ENCODE measurements at regions not wholly inside any gene's neighbourhood (a gene's known extent, or its start where the extent isn't known, plus 50 kb on each side); places are given as distances from the start of the nearest gene placed in this dataset.
A peak's percentile ranks its signal among the peaks of the same experiment; 100 is the strongest.
"Not testable (repeated sequence)": the region's sequence is repeated elsewhere in the genome, so short reads cannot be mapped to it uniquely, and the experiment has no call there.

- Mint-ChIP-seq H3K9me3 (peaks cover 1% of the 10 kb centered on the region; the same call in 1 of the 2 replicates), H3K27me3 (ENCODE audit: insufficient read depth) (no peaks in the 10 kb centered on the region), H3K27ac (peak overlapping the region; percentile 62; the same call in 1 of the 2 replicates), H3K4me1 (ENCODE audit: low read depth) (peaks cover 37% of the 10 kb centered on the region), H3K4me3 (no peak overlapping the region), H3K36me3 (ENCODE audit: low read depth) (no peaks in the 10 kb centered on the region)
- DNase-seq: peak; percentile 48
- TF ChIP-seq CTCF (IDR thresholded peaks at IDR 0.05): no peak
Observed at GRCh38 chr6:10177704-10178103, 237.2 kb downstream of the TFAP2A start.

GRCh38 chr6:10175362-10175761, 239.5 kb downstream of the TFAP2A start:
- TF ChIP-seq CTCF (IDR thresholded peaks at IDR 0.05): no peak
- Mint-ChIP-seq H3K27me3 (ENCODE audit: insufficient read depth) (no peaks in the 10 kb centered on the region), H3K9me3 (peaks cover 13% of the 10 kb centered on the region), H3K27ac (no peak overlapping the region), H3K36me3 (ENCODE audit: low read depth) (peaks cover 5% of the 10 kb centered on the region), H3K4me3 (no peak overlapping the region), H3K4me1 (ENCODE audit: low read depth) (peaks cover 31% of the 10 kb centered on the region)
- DNase-seq: no peak

GRCh38 chr6:10174761-10175160, 240.1 kb downstream of the TFAP2A start:
- Mint-ChIP-seq H3K27me3 (ENCODE audit: insufficient read depth) (no peaks in the 10 kb centered on the region), H3K4me1 (ENCODE audit: low read depth) (peaks cover 30% of the 10 kb centered on the region), H3K9me3 (peaks cover 13% of the 10 kb centered on the region), H3K4me3 (no peak overlapping the region), H3K27ac (no peak overlapping the region), H3K36me3 (ENCODE audit: low read depth) (peaks cover 5% of the 10 kb centered on the region)
- no peak for DNase-seq
- no peak for TF ChIP-seq CTCF (IDR thresholded peaks at IDR 0.05)

- H3K4me1 Mint-ChIP-seq (ENCODE audit: low read depth): peaks cover 30% of the 10 kb centered on the region
- H3K36me3 Mint-ChIP-seq (ENCODE audit: low read depth): peaks cover 5% of the 10 kb centered on the region
- peaks cover 13% of the 10 kb centered on the region for H3K9me3 Mint-ChIP-seq
- H3K4me3 Mint-ChIP-seq: no peak overlapping the region
- H3K27ac Mint-ChIP-seq: no peak overlapping the region
- H3K27me3 Mint-ChIP-seq (ENCODE audit: insufficient read depth): no peaks in the 10 kb centered on the region
- no peak for DNase-seq
- no peak for TF ChIP-seq CTCF (IDR thresholded peaks at IDR 0.05)
Observed at GRCh38 chr6:10174056-10174455, 240.8 kb downstream of the TFAP2A start.

GRCh38 chr6:10171706-10172105, 243.2 kb downstream of the TFAP2A start:
- H3K27ac Mint-ChIP-seq; H3K4me3 Mint-ChIP-seq; H3K36me3 Mint-ChIP-seq (ENCODE audit: low read depth); H3K27me3 Mint-ChIP-seq (ENCODE audit: insufficient read depth); DNase-seq: not testable (repeated sequence)
- peaks cover 13% of the 10 kb centered on the region for H3K9me3 Mint-ChIP-seq
- H3K4me1 Mint-ChIP-seq (ENCODE audit: low read depth): peaks cover 15% of the 10 kb centered on the region; the same call in 1 of the 2 replicates

DNA sequence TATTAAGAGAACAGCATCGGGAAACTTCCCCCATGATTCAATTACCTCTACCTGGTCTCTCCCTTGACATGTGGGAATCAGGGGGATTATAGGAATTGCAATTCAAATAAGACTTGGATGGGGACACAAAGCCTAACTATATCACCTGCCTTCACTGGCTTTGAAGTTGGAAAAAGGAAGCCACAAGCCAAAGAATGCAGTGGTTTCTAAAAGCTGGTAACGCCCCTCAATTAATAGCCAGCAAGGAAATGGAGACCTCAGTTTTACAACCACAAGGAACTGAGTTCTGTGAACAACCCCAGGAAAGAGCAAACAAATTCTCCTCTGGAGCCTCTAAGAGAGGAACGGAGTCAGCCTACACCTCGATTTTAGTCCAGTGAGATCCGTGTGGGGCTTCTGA, 244.1 kb downstream of the TFAP2A start:
- H3K27ac Mint-ChIP-seq: no peak overlapping the region
- DNase-seq: no peak
- H3K36me3 Mint-ChIP-seq (ENCODE audit: low read depth): peaks cover 5% of the 10 kb centered on the region
- TF ChIP-seq CTCF (IDR thresholded peaks at IDR 0.05): no peak
- peaks cover 11% of the 10 kb centered on the region; the same call in 1 of the 2 replicates for H3K4me1 Mint-ChIP-seq (ENCODE audit: low read depth)
- peaks cover 13% of the 10 kb centered on the region for H3K9me3 Mint-ChIP-seq
- no peak overlapping the region for H3K4me3 Mint-ChIP-seq
- no peaks in the 10 kb centered on the region for H3K27me3 Mint-ChIP-seq (ENCODE audit: insufficient read depth)

Measured in HFFc6 (cell line).